Left forelimb (tissue), 1 donor: ENCODE measurements at regions not wholly inside any gene's neighbourhood (a gene's known extent, or its start where the extent isn't known, plus 50 kb on each side); places are given as distances from the start of the nearest gene placed in this dataset.

Source experiments
- DNase-seq: peaks from one replicate; pipeline ENCODE4 v3.0.0-alpha.2; 2018; ENCODE audit warnings: low spot score

DNA sequence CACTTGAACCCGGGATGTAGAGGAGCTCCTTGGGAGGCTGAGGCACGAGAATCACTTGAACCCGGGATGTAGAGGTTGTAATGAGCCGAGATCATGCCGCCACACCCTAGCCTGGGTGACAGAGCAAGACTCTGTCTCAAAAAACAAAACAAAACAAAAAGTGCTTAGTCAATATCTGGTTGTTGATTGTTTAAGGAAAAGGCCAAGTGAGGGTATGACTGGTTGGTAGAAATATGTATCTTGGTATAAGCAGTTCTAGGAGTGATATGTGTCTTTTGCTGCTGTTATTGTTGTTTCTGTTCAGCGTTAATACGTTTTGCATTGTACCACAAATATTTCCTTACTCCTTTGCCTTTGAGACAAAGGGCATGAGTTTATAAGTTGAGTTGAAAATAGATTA is 210.7 kb upstream of the DMRT1 start:
- no peak for DNase-seq

DNA sequence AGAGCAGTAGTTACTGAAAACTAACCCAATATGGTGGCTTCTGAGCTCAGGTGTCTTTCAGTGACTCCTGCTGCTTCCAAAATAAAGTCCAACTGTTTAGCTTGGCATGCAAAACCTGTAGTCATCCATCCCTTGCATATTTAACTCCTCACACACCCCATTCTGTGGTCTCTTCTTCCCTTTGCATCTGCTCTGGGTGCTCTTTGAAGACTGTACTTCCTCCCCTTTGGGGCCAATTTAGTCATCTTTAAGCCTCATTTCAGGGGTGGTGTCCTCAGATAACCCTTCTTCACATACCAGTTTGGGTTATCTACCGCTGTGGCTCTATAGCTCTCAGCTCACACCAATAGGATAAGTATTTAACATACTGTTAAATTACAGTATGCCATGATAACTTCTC is 209.9 kb upstream of the DMRT1 start:
- no peak for DNase-seq

DNA sequence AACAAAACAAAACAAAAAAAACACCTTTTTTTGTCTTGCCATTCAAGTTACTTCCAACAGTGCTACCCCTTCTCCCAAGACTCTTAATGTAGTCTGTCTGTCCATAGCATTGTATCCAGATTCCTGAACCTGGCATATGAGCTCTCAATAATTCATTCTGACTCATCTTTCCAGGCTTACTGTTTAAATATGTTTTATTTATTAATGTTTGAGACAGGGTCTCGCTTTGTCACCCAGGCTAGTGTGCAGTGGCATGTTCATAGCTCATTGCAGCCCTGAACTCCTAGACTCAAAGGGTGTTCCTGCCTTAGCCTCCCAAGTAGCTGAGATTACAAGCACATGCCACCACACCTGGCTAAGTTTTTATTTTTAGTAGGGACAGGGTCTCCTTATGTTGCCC is 208.0 kb upstream of the DMRT1 start:
- DNase-seq: no peak

DNA sequence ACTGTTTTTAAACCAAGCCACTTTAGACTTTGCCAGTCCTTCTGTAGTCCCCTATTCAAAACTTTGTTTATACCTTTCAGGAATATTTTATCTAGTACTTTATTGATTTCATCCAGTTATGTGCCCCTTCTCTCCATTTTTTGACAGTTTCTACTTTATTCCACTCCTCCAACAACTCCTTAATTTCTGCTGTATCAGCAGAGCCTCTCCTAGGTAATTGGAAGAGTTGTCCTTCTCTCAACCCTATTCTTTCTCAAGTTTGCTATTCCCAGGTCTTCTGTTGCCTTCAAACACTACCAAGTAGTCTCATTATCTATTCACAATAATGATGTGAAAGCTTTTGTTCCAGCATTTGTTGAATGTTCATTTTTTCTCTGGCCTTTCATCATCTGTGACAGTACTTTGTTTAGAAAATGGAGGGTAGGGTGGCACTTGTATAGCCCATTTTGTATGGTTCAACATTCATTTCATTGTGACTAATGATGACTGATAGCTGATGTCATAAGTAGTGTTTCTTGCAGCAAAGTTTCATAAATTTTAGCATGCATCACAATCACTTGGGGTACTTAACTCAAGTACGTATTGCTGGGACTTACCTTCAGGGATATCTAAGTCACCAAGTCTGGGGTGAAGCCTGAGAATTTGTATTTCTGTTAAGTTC is 204.4 kb upstream of the DMRT1 start:
- no peak for DNase-seq

DNA sequence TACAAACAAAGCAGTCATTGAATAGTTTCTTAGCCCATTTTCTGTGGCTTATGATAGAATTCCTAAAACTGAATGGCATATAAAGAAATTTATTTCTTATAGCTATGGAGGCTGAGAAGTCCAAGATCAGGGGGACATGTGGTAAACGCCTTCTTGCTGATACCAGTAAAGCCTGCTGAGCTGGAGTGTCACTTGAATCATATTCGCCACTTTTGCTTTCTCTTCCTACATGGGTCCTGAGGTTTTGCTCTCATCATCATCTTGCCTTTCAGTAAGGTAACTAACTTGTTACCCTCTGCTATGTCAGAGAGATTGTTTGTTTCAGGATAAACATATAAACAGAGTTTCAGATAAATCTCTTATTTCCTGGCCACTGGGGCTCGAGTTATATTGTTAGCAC is 203.3 kb upstream of the DMRT1 start:
- DNase-seq: no peak

DNA sequence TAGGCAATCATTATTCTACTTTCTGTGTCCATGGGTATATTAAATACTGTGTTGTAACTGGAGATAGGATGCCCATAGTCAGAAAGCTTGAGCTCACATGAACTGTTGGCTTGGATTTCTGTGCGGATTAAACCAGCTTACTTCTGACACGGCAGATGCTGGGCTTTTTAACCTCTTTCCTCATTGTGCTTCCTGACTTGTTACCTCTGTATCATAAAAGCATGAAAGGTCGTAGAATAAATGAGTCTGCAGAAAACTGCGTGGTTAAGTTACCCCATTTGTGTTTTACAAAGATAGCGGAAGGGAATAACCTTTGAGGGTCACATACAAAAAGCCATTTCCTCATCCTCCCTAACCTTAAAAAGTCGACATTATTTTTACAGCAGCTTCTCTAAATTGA is 199.5 kb upstream of the DMRT1 start:
- no peak for DNase-seq

DNA sequence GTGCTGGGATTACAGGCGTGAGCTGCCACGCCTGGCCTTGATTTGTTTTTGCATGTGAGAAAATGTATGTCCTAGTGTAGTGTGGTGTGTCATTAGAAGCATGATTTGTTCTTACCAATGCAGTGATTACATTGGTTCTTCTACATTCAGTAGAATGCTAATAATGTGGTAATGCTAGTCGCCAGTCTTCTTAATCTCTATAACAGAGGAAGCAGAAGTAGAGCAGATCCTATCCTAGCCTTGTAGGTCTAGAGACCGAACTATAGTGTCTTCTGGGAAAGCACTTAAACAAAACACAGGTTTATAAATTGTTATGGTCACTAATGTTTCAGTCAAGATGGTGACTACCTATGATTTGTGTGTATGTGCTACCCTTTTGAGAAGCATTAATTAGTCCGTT is 197.5 kb upstream of the DMRT1 start:
- no peak for DNase-seq

DNA sequence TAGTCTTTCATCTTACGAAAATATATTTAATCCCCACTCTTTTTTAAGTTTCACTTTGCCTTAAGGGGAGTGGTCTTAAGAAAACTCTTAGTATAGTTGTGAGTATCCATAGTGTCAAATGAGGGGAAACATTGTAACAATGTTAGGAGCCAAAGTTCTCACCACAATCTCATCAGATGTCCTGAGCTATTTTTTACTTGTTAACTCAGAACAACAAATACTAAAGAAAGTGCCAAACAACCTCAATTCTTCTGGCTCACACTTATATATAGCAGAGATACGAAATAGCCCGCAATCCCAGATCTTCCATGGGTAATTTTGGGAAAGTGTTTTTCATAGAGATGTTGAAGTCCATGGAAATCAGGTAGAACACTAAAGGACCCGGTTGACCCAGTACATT is 194.0 kb upstream of the DMRT1 start:
- DNase-seq: no peak

DNA sequence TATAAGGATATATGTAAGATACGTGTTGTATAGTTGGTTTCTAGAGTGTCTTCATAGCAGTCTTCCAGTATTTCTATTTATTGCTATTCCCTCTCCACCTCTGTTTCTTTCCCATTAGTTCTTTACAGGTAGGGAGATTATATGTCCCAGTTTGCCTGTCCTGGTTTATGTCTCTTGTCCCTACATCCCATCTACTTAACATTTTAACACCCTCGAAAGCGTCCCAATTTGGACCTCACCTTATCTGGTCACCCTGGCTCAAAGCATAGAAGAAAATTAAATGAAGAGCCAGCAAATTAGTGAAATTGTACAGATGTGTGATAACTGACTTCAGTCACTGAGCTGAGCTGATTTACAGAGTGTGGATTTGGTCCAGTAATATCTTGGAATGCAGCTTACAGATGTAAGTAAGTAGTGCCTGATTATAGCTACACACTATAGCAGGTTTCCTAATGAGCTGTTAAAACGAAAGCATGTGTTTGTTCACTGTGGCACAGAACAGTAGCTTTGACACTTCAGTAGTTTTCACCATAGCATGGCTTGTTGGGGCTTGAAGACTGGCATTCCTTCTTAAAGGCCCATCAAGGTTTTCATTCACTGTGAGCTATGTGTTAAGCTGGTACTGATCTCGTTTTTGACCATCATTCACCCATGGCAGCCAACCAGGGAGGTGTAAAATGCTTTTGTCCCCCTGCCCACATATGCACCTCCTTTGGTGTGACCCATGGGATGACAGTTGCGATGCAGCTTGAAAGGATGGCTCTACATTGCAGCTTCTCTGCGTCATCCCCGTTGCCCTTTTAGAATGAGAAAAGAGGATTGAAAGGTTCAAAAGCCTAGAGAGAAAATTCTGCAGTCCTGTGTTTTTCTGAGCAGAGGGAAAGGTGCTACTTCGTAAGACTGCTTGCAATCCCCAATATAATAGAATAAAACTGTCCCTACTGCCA is 192.1 kb upstream of the DMRT1 start:
- DNase-seq: no peak

DNA sequence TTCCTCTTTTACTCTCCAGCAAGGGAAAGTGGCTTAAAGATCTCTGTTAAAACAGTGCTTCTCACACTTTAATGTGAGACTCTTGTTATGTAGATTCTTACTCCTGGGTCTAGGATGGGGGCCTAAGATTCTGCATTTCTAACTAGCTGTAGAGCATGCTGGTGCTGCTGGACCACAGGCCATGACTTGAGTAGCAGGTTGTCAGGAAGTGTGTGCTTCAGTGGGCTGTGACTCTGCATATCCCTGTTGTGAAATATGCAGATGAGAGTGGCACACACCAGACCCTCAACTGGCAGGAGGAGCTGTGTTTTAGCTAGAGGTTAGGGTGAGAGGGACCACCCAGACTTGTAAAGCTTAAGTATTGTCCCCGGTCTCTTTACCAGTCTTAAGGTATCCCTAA is 191.1 kb upstream of the DMRT1 start:
- DNase-seq: no peak

DNA sequence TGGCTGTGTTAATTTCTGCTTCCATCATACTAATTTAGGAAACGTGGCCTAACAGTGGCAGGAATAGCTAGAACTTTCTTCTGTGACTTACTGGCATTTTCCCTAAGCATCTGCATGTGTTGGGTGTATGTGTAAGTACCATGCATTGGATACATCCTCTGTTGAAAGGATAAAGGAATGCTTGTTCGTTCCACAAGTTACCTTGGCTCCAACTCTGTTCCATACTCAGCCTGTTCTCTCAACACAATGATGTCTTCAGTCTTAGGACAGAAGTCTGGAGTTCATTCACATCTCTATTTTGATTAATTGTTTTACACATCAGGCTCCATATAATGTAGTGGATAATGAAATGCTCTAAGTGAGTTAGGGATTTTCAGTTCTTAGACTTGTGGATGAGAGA is 190.1 kb upstream of the DMRT1 start:
- no peak for DNase-seq

DNA sequence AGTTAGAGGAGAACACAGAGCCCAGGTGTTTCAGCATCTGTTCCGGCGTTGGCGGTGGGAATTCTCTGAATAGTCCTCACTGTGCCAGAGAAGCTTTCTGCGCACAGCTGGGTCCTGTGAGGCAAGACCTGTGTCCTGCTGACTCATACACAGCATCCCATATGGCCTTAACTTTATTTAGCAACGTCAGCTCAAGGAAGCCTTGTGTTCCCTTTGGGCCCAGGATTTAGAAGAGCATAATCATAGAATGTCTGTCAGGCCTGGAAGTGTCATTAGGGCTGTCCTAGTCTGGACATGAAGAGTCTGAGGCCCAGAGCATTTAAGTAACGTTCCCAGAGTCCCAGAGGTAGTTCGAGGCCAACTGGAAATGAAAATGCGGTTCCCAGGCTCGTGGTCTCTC is 188.6 kb upstream of the DMRT1 start:
- DNase-seq: peak; percentile 71

DNA sequence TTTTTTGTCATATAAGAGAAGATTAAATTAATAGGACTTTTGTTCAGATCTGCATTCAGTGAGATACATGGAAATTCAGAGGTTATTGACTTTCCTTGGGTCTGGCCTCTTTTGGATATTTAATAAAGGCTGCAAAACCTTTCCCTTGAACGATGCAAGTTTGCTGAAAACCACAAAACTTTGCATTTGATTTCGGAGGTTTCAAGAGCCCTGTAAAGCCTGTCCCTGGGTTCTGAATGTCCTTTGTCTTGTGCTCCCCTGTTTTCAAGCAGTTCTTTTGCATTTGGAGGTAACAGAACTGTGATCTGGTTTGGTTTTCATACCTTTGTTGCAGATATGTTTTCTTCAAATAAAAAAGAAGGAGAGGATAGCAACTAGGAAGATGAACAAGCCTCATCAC is 188.1 kb upstream of the DMRT1 start:
- no peak for DNase-seq

DNA sequence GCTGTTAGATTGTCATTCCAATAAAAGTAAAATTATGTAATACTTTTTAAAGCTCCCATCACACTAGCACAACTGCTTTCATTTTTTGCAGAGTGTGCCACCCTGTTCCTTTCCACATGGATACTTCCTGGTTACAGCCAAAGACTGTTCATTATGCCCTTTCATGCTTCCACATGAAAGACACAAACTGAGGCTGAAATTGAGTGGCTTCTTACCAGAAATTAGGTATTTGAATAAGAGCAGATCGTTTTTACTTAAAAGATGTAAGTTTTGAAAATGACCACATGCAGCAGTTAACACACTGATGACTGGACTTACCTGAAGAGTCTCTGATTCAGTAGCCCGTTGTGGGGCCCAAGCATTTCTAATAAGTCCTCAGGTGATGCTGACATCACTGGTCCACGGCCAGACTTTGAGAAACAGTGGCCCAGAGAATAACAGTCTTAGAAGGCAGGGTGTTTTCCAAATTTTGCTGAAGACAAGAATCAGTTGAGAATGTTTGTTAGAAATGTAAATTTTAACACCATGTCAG is 187.6 kb upstream of the DMRT1 start:
- no peak for DNase-seq

DNA sequence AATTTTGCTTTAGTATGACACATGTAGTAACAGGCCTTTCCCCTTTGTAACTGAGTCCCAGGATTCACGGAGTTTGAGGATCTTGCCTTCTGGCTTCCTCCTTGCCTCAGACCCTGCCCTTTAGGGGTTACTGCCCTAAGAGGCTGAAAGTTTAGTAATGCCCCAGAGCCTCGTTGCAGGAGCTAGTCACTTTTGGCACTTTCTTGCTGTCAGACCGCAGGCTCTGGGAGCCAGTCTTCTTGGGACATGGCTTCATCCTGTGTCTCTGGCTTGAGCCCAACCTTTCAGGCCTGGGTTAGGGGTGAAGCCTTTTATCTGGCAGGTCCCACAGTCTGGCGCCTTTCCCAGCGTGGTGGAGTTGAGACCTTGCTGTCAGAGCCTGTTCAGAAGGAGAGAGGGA is 185.6 kb upstream of the DMRT1 start:
- no peak for DNase-seq

DNA sequence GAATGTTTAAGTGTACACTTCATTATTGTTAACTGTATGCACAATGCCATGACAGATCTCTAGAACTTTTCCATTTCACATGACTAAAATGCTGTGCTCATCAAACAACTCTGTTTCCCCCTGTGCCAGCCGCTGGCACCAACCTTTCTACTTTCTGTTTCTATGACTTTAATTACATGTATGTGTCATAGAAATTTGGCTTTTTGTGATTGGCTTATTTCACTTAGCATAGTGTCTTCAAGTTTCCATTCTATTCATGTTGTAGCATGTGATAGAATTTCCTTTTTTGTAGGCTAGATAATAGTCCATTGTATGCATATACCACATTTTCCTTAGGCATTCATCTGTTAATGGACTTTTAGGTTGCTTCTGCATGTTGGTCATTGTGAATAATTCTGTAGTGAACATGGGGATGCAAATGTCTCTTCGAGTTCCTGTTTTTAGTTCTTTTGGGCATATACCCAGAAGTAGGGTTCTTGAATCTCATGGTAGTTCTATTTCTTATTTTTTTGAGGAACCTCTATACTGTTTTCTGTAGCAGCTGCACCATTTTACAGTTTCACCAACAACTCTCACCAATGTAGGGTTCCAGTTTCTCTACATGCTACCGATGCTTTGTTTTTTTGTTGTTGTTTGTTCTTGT is 184.4 kb upstream of the DMRT1 start:
- DNase-seq: no peak

DNA sequence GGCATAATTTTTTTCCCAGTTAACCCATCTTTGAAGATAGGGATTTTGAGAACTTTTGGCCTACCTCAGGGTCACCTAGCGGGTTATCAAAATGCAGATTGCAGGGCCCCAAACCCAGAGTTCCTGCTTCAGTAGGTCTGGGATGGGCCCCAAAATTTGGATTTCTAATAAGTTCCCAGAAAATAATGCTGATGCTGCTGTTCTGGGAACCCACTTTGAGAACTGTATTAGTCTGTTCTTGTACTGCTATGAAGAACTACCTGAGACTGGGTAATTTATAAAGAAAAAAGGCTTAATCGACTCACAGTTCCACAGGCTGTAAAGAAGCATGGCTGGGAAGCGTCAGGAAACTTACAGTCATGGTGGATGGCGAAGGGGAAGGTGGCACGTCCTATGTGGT is 182.2 kb upstream of the DMRT1 start:
- no peak for DNase-seq

DNA sequence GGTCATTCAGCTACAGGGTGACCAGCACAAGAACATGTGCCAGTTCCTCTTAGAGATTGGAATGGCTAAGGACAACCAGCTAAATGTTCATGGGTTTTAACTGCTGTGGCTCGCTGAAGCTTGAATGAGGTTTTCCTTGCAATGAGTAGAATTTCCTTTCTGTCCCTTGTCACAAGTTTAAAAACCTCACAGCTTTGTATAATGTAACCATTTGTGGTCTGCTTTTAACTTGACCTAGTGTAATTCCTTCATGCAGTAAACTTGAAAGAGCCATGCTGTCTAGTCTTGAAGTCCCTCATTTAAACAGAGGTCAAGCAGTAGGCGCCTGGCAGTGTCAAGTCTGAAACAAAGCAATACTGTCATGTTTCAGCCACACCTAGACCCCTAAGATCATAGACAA is 181.3 kb upstream of the DMRT1 start:
- DNase-seq: no peak

DNA sequence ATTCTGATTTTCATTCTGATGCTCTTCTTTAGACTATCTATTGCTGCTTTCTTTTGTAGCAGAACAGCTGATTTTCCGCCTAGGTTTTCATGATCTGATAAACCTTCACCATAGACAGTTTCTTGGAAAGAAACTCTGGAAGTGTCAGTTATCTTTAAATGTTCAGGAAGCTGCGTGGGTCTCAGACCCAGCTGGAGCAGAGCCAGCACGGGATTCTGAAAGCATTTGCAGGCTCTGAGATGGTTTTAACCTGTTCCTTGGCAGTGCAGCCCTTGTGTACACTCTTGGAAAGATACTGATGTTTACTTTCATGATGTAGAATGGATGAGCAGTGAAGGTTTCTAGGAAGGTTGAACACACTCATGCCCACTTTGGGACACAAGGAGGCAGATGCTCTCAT is 178.0 kb upstream of the DMRT1 start:
- no peak for DNase-seq

DNA sequence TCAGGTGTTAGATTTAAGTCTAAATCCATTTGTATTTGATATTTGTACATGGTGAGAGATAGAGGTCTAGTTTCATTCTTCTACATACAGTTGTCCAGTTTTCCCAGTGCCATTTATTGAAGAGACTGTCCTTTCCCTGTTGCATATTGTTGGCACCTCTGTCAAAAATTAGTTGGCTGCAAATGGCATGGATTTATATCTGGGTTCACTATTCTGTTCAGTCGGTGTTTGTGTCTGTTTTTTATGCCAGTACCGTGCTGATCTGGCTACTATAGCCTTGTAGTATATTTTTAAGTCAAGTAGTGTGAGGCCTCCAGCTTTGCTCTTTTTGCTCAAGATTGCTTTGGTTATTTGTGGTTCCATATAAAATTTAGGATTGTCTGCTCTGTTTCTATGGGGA is 176.2 kb upstream of the DMRT1 start:
- no peak for DNase-seq

DNA sequence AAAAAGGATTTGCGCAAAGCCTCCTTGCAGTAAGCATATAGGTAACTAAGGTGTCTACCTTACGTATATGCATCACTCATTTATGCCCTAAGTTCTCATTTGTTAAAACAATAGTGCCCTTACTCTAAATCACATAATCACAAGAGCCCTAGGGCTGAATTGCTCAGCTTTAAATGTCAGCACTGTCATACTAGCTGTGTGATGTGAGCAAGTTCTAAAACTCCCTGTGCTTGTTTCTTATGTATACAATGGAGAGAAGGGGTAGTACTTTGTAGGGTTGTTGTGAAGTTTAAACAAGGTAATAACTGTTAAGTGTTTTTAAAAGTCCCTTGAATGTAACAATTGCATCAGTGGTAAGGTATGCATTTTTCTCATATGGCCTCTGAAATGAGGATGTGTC is 169.5 kb upstream of the DMRT1 start:
- no peak for DNase-seq

DNA sequence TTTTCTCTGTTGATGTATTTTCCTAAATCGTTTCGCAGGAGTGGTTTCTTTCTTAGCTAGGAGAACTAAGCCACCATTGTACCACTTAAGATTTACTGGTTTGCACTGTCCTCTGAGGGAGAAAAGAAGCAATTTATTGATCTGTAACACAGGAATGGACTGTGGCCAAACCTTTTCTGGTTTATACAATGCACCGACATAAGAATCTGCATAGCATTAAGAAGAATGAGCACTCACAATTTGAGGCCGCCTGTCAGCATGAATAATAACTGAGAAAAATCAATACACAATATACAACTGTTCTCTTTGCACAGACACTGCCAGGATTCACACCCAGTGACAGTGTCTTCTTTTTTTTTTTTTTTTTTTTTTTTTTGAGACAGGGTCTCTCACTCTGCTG is 168.6 kb upstream of the DMRT1 start:
- DNase-seq: no peak
